ENCODE measurements at regions not wholly inside any gene's neighbourhood (a gene's known extent, or its start where the extent isn't known, plus 50 kb on each side); places are given as distances from the start of the nearest gene placed in this dataset.
"Not testable (repeated sequence)": the region's sequence is repeated elsewhere in the genome, so short reads cannot be mapped to it uniquely, and the experiment has no call there.

DNA sequence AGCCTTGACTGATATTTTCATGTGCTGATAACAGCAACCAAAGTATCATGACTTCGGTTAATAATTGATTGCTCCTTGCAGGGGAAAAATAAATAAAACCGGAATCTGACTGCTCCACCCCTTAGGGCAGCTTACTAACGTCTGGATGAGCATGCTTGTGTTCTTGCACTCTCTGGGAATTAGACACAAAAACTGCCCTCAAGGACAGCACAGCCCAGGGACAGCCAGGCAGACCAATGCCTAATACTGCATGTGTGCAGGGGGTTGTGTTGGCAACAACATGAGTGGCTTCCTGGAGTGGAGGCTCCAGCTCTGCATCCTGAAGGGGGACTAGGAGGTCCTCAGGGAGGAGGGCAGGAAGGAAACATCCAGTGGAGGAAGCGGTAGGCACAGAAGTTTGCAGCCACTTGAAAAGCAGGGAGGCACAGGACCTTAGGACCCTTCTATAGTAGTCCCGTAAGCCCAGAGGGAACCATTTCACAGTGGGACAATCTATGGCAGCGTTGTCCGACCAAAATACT lies 205.4 kb upstream of the IRF2BP2 start:
- TF ChIP-seq, protein P1, sequence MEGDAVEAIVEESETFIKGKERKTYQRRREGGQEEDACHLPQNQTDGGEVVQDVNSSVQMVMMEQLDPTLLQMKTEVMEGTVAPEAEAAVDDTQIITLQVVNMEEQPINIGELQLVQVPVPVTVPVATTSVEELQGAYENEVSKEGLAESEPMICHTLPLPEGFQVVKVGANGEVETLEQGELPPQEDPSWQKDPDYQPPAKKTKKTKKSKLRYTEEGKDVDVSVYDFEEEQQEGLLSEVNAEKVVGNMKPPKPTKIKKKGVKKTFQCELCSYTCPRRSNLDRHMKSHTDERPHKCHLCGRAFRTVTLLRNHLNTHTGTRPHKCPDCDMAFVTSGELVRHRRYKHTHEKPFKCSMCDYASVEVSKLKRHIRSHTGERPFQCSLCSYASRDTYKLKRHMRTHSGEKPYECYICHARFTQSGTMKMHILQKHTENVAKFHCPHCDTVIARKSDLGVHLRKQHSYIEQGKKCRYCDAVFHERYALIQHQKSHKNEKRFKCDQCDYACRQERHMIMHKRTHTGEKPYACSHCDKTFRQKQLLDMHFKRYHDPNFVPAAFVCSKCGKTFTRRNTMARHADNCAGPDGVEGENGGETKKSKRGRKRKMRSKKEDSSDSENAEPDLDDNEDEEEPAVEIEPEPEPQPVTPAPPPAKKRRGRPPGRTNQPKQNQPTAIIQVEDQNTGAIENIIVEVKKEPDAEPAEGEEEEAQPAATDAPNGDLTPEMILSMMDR (IDR thresholded peaks at IDR 0.05): not testable (repeated sequence)
- TF ChIP-seq POLR2AphosphoS5 (IDR thresholded peaks at IDR 0.05); EP300 (IDR thresholded peaks at IDR 0.05; ENCODE audit: low read depth); POLR2A (IDR thresholded peaks at IDR 0.05): not testable (repeated sequence)

All from transverse colon (tissue), 4 donors.